ENCODE measurements at regions not wholly inside any gene's neighbourhood (a gene's known extent, or its start where the extent isn't known, plus 50 kb on each side); places are given as distances from the start of the nearest gene placed in this dataset.

DNA sequence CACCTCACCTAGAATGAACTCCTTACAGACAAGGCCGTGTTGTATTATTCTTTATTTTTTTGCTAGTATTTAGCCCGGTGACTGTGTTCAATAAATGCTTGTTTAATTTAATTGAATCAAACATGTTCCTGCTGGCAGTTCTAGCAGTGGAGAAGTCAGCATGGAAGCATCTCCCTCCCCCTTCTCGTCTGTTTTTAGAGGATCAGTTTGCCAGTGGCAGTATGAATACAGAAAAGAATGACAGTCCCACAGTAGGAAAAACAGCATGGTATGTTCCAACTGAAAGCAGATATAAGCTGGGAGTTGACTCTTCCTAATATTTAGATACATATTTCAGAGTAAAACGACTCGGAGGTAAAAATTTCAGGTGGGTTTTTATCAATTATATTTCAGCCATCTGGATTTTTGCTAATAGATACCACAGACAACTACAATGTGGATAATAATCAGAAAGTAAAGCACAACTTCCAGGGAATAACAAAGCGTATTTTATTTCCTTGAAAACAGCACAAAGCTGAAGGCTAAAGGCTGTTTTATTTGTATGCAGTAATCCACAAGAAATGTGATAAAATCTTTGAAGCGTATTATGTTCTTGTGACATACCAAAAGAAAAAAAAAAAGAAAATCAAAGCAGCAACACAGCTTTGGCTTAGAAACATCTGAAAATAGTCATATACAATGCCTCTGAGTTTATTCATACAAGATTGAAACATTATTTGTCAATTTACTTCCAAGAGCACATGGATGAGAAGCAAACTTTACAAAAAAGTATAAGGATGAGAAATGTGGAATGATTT lies 244.5 kb upstream of the KCNMB2 start:
- H3K9ac ChIP-seq (ENCODE audit: low read depth in 1 of 2, low read length in 2 of 2): no peak overlapping the region
- no peak for DNase-seq (ENCODE audit: low spot score)
- no peaks in the 10 kb centered on the region for H3K27me3 ChIP-seq (ENCODE audit: control insufficient read depth in 4 of 4, insufficient read depth in 4 of 4, low read length in 3 of 4)
- no peak overlapping the region for H3K4me3 ChIP-seq (ENCODE audit: low read depth in 1 of 3, low read length in 3 of 3)
- no peaks in the 10 kb centered on the region for H3K4me1 ChIP-seq (ENCODE audit: control insufficient read depth in 4 of 4, insufficient read depth in 4 of 4, low read length in 3 of 4)
- TF ChIP-seq FOXA2 (IDR thresholded peaks at IDR 0.05) (no peak), GABPA (IDR thresholded peaks at IDR 0.05 in 1 of 2, conservative IDR thresholded peaks at IDR 0.05 in 1 of 2) (no peak), JUND (IDR thresholded peaks at IDR 0.05) (no peak), NR2F2 (IDR thresholded peaks at IDR 0.05) (no peak), EGR1 (IDR thresholded peaks at IDR 0.05; ENCODE audit: low read depth in 2 of 2) (no peak), SP1 (IDR thresholded peaks at IDR 0.05) (no peak), HNF4G (IDR thresholded peaks at IDR 0.05) (no peak), YY1 (IDR thresholded peaks at IDR 0.05) (no peak), RXRA (IDR thresholded peaks at IDR 0.05) (no peak), FOXA1 (IDR thresholded peaks at IDR 0.05) (no peak), HNF4A (conservative IDR thresholded peaks at IDR 0.05) (no peak)
- TF ChIP-seq, protein P1, sequence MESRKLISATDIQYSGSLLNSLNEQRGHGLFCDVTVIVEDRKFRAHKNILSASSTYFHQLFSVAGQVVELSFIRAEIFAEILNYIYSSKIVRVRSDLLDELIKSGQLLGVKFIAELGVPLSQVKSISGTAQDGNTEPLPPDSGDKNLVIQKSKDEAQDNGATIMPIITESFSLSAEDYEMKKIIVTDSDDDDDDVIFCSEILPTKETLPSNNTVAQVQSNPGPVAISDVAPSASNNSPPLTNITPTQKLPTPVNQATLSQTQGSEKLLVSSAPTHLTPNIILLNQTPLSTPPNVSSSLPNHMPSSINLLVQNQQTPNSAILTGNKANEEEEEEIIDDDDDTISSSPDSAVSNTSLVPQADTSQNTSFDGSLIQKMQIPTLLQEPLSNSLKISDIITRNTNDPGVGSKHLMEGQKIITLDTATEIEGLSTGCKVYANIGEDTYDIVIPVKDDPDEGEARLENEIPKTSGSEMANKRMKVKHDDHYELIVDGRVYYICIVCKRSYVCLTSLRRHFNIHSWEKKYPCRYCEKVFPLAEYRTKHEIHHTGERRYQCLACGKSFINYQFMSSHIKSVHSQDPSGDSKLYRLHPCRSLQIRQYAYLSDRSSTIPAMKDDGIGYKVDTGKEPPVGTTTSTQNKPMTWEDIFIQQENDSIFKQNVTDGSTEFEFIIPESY (IDR thresholded peaks at IDR 0.05): no peak
- TF ChIP-seq, protein P2, sequence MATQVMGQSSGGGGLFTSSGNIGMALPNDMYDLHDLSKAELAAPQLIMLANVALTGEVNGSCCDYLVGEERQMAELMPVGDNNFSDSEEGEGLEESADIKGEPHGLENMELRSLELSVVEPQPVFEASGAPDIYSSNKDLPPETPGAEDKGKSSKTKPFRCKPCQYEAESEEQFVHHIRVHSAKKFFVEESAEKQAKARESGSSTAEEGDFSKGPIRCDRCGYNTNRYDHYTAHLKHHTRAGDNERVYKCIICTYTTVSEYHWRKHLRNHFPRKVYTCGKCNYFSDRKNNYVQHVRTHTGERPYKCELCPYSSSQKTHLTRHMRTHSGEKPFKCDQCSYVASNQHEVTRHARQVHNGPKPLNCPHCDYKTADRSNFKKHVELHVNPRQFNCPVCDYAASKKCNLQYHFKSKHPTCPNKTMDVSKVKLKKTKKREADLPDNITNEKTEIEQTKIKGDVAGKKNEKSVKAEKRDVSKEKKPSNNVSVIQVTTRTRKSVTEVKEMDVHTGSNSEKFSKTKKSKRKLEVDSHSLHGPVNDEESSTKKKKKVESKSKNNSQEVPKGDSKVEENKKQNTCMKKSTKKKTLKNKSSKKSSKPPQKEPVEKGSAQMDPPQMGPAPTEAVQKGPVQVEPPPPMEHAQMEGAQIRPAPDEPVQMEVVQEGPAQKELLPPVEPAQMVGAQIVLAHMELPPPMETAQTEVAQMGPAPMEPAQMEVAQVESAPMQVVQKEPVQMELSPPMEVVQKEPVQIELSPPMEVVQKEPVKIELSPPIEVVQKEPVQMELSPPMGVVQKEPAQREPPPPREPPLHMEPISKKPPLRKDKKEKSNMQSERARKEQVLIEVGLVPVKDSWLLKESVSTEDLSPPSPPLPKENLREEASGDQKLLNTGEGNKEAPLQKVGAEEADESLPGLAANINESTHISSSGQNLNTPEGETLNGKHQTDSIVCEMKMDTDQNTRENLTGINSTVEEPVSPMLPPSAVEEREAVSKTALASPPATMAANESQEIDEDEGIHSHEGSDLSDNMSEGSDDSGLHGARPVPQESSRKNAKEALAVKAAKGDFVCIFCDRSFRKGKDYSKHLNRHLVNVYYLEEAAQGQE (IDR thresholded peaks at IDR 0.05): no peak
- TF ChIP-seq, protein P3, sequence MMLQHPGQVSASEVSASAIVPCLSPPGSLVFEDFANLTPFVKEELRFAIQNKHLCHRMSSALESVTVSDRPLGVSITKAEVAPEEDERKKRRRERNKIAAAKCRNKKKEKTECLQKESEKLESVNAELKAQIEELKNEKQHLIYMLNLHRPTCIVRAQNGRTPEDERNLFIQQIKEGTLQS (IDR thresholded peaks at IDR 0.05): no peak
- TF ChIP-seq, protein P4, sequence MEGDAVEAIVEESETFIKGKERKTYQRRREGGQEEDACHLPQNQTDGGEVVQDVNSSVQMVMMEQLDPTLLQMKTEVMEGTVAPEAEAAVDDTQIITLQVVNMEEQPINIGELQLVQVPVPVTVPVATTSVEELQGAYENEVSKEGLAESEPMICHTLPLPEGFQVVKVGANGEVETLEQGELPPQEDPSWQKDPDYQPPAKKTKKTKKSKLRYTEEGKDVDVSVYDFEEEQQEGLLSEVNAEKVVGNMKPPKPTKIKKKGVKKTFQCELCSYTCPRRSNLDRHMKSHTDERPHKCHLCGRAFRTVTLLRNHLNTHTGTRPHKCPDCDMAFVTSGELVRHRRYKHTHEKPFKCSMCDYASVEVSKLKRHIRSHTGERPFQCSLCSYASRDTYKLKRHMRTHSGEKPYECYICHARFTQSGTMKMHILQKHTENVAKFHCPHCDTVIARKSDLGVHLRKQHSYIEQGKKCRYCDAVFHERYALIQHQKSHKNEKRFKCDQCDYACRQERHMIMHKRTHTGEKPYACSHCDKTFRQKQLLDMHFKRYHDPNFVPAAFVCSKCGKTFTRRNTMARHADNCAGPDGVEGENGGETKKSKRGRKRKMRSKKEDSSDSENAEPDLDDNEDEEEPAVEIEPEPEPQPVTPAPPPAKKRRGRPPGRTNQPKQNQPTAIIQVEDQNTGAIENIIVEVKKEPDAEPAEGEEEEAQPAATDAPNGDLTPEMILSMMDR (IDR thresholded peaks at IDR 0.05; ENCODE audit: low read depth, low read length, missing input control): no peak
- H3K9me3 ChIP-seq (ENCODE audit: control insufficient read depth in 4 of 4, low read length in 3 of 4): peaks cover 0 to 1% (median 0%) of the 10 kb centered on the region in 4 donors
- no peak overlapping the region for H3K27ac ChIP-seq (ENCODE audit: low read depth in 1 of 2, low read length in 2 of 2)
- no peaks in the 10 kb centered on the region for H3K36me3 ChIP-seq (ENCODE audit: control insufficient read depth in 4 of 4, insufficient read depth in 3 of 4, low read depth in 1 of 4, low read length in 3 of 4)
- 85% methylated on average over 7 of the region's 7 CpGs for WGBS
